GM23338 (cell line): ENCODE measurements at regions not wholly inside any gene's neighbourhood (a gene's known extent, or its start where the extent isn't known, plus 50 kb on each side); places are given as distances from the start of the nearest gene placed in this dataset.

Experiments
- ATAC-seq: fragments of 200-7000 bp; cut with Tn5 transposase; 3 replicates; pipeline ENCODE4 v1.9.1; 2020
- DNase-seq: peaks from one replicate; pipeline ENCODE4 v3.0.0-alpha.2; 2015; ENCODE audit warnings: low spot score
- H2AFZ ChIP-seq: fragments of 200-600 bp; sonication (generic); 2 replicates; pipeline ENCODE4 v1.8.0; 2016; ENCODE audit warnings: antibody characterized with exemption, mild to moderate bottlenecking, moderate library complexity
- H3F3A ChIP-seq: fragments of 200-600 bp; sonication (generic); replicated peaks from 2 replicates; pipeline ENCODE4 v1.8.0; 2017; ENCODE audit warnings: antibody characterized with exemption, mixed run types, low read depth
- H3K27ac ChIP-seq: fragments of 200-600 bp; sonication (generic); 2 replicates; pipeline ENCODE4 v1.6.1; 2016; ENCODE audit warnings: low read depth
- H3K27me3 ChIP-seq: fragments of 200-600 bp; sonication (generic); 2 replicates; pipeline ENCODE4 v1.8.0; 2016; ENCODE audit warnings: mild to moderate bottlenecking, mixed run types, moderate library complexity; ENCODE audit not compliant: insufficient read depth
- H3K36me3 ChIP-seq: fragments of 200-600 bp; sonication (generic); 2 replicates; pipeline ENCODE4 v1.8.0; 2016; ENCODE audit warnings: mild to moderate bottlenecking; ENCODE audit not compliant: insufficient read depth
- H3K4me1 ChIP-seq: fragments of 200-600 bp; sonication (generic); 2 replicates; pipeline ENCODE4 v1.8.0; 2016; ENCODE audit warnings: mild to moderate bottlenecking, moderate library complexity; ENCODE audit not compliant: insufficient read depth
- H3K4me2 ChIP-seq: fragments of 200-600 bp; sonication (generic); 2 replicates; pipeline ENCODE4 v1.7.1; 2017; ENCODE audit warnings: mixed run types
- H3K4me3 ChIP-seq: fragments of 200-600 bp; sonication (generic); 2 replicates; pipeline ENCODE4 v1.6.1; 2016; ENCODE audit warnings: mixed run types
- H3K79me2 ChIP-seq: fragments of 200-600 bp; sonication (generic); replicated peaks from 2 replicates; pipeline ENCODE4 v1.8.0; 2017; ENCODE audit warnings: mild to moderate bottlenecking; ENCODE audit not compliant: insufficient read depth
- H3K9me2 ChIP-seq: fragments of 200-600 bp; sonication (generic); 2 replicates; pipeline ENCODE4 v1.8.0; 2017; ENCODE audit not compliant: insufficient read depth
- H4K20me1 ChIP-seq: fragments of 200-600 bp; sonication (generic); replicated peaks from 2 replicates; pipeline ENCODE4 v1.8.0; 2017; ENCODE audit warnings: mild to moderate bottlenecking; ENCODE audit not compliant: insufficient read depth
- H3K27ac Mint-ChIP-seq: 2 replicates; pipeline ENCODE4 v1.8.0; 2020; ENCODE audit warnings: inconsistent platforms, mild to moderate bottlenecking, moderate library complexity, mixed read lengths
- H3K27me3 Mint-ChIP-seq: 3 replicates; pipeline ENCODE4 v1.8.0; 2022; ENCODE audit warnings: low read depth, mild to moderate bottlenecking, moderate library complexity, mixed read lengths, inconsistent platforms; ENCODE audit not compliant: insufficient read depth, poor library complexity
- H3K36me3 Mint-ChIP-seq: 3 replicates; pipeline ENCODE4 v1.8.0; 2021; ENCODE audit warnings: low read depth, mild to moderate bottlenecking, inconsistent platforms, moderate library complexity, mixed read lengths
- H3K4me1 Mint-ChIP-seq: 3 replicates; pipeline ENCODE4 v1.8.0; 2020; ENCODE audit warnings: mild to moderate bottlenecking, inconsistent platforms, mixed read lengths
- H3K4me3 Mint-ChIP-seq: 3 replicates; pipeline ENCODE4 v1.8.0; 2021; ENCODE audit warnings: moderate library complexity, mild to moderate bottlenecking, inconsistent platforms, mixed read lengths
- H3K9me3 Mint-ChIP-seq: 3 replicates; pipeline ENCODE4 v1.8.0; 2020; ENCODE audit warnings: moderate library complexity, mild to moderate bottlenecking, inconsistent platforms, mixed read lengths
- CREB1 ChIP-seq: fragments of 250-450 bp; sonication (Bioruptor Pico); IDR thresholded peaks from 2 replicates; pipeline ENCODE4 v1.5.0; 2020; ENCODE audit warnings: low read depth, mild to moderate bottlenecking, moderate library complexity
- CTCF ChIP-seq, 2 experiments: fragments of 200-600 bp in 1 of 2; sonication (generic) in 1 of 2; conservative IDR thresholded peaks; 2 replicates each; pipeline versions ENCODE4 v1.5.1 to v1.6.1; 2016 to 2017; ENCODE audit warnings: antibody characterized with exemption in 2 of 2, low read depth in 2 of 2, mild to moderate bottlenecking in 2 of 2, moderate library complexity in 1 of 2
- ETS1 ChIP-seq: IDR thresholded peaks from 2 replicates; pipeline ENCODE4 v1.6.1; 2016; ENCODE audit warnings: antibody characterized with exemption
- EZH2 ChIP-seq: fragments of 200-600 bp; sonication (generic); IDR thresholded peaks from one replicate; pipeline ENCODE4 v1.8.0; 2017; ENCODE audit warnings: antibody characterized with exemption, mild to moderate bottlenecking, low read depth; ENCODE audit not compliant: unreplicated experiment
- EZH2phosphoT487 ChIP-seq: fragments of 200-600 bp; sonication (generic); IDR thresholded peaks from one replicate; pipeline ENCODE4 v1.8.1; 2018; ENCODE audit warnings: antibody characterized with exemption; ENCODE audit not compliant: unreplicated experiment
- JUNB ChIP-seq: IDR thresholded peaks from one replicate; pipeline ENCODE4 v1.6.1; 2016; ENCODE audit warnings: antibody characterized with exemption; ENCODE audit not compliant: unreplicated experiment
- NANOG ChIP-seq: IDR thresholded peaks from 2 replicates; pipeline ENCODE4 v1.6.1; 2016; ENCODE audit warnings: antibody characterized with exemption, borderline replicate concordance
- POLR2AphosphoS5 ChIP-seq: IDR thresholded peaks from 2 replicates; pipeline ENCODE4 v1.6.1; 2016; ENCODE audit warnings: antibody characterized with exemption, low read depth
- REST ChIP-seq: IDR thresholded peaks from one replicate; pipeline ENCODE4 v1.6.1; 2018; ENCODE audit warnings: antibody characterized with exemption; ENCODE audit not compliant: unreplicated experiment
- STAT1 ChIP-seq: IDR thresholded peaks from one replicate; pipeline ENCODE4 v1.6.1; 2016; ENCODE audit warnings: antibody characterized with exemption; ENCODE audit not compliant: unreplicated experiment
- ZNF331 ChIP-seq: fragments of 250-450 bp; sonication (Bioruptor Pico); IDR thresholded peaks from 2 replicates; pipeline ENCODE4 v1.5.0; 2020; ENCODE audit warnings: low read depth, mild to moderate bottlenecking, moderate library complexity

- TF ChIP-seq JUNB (no peak), CREB1 (no peak), CTCF (conservative IDR thresholded peaks at IDR 0.05; ENCODE audit: low read depth in 2 of 2) (no peak), REST (no peak), POLR2AphosphoS5 (no peak), EZH2phosphoT487 (no peak), STAT1 (no peak), EZH2 (no peak)
Measured at GRCh38 chr15:59940456-59940855, 63.7 kb upstream of the FOXB1 start (continued).

- Histone ChIP-seq H3K4me3 (no peak overlapping the region), H3K36me3 (no peaks in the 10 kb centered on the region), H2AFZ (no peak overlapping the region), H3K27me3 (no peaks in the 10 kb centered on the region), H3K4me2 (no peak overlapping the region), H3K9me2 (no peaks in the 10 kb centered on the region), H3K79me2 (no peaks in the 10 kb centered on the region), H4K20me1 (no peaks in the 10 kb centered on the region), H3K4me1 (peaks cover 20% of the 10 kb centered on the region), H3K27ac (no peak overlapping the region), H3F3A (no peaks in the 10 kb centered on the region)
- ATAC-seq (peak; percentile 25; the same call in 1 of the 3 replicates), DNase-seq (no peak)
- Mint-ChIP-seq H3K4me3 (no peak overlapping the region), H3K27me3 (no peaks in the 10 kb centered on the region), H3K27ac (no peak overlapping the region), H3K9me3 (no peaks in the 10 kb centered on the region), H3K4me1 (peaks cover 35% of the 10 kb centered on the region), H3K36me3 (no peaks in the 10 kb centered on the region)
- TF ChIP-seq POLR2AphosphoS5 (no peak), REST (no peak), JUNB (no peak), EZH2 (no peak), ZNF331 (CRISPR knock-in tag) (no peak), EZH2phosphoT487 (no peak), CREB1 (no peak), ETS1 (no peak), NANOG (no peak), STAT1 (no peak)
Measured at GRCh38 chr15:59936741-59937140, 67.4 kb upstream of the FOXB1 start.
